ENCODE measurements at regions not wholly inside any gene's neighbourhood (a gene's known extent, or its start where the extent isn't known, plus 50 kb on each side); places are given as distances from the start of the nearest gene placed in this dataset.

- no peak overlapping the region for H3K9ac ChIP-seq (ENCODE audit: insufficient read depth, low read depth, low read length)
- H3K27ac ChIP-seq (ENCODE audit: extremely low read length, insufficient read depth, low read length) = no peak overlapping the region
- WGBS (ENCODE audit: low lambda C conversion rate) = 45% methylated on average over 3 of the region's 3 CpGs
- POLR2A ChIA-PET = interaction anchor here (0.9 kb wide), 1 partner anchor 13 kb away, joined by 3 read pairs; no protein-coding TSS in a partner anchor
- no peaks in the 10 kb centered on the region for H3K27me3 ChIP-seq (ENCODE audit: control insufficient read depth in 1 of 2, insufficient read depth in 2 of 2, low read length in 2 of 2)
- no TSS peak for BruUV-seq (replicated peaks)
- no peak for ATAC-seq
- no peak for DNase-seq (ENCODE audit: low spot score)
- H3K4me3 ChIP-seq (replicated peaks in 1 of 3; ENCODE audit: insufficient read depth in 1 of 3, low read depth in 2 of 3, low read length in 3 of 3) = no peak overlapping the region
- no peak overlapping the region for H3K4me2 ChIP-seq (ENCODE audit: low read depth, low read length)
- H3K79me2 ChIP-seq (ENCODE audit: insufficient read depth, low read length) = no peaks in the 10 kb centered on the region
- H3K9me3 ChIP-seq (ENCODE audit: low read length) = no peaks in the 10 kb centered on the region
- no peaks in the 10 kb centered on the region for H3K4me1 ChIP-seq (ENCODE audit: insufficient read depth, low read length)
- no peak overlapping the region for H2AFZ ChIP-seq (ENCODE audit: low read length)
- in situ Hi-C loops (cut with HindIII; ENCODE audit: extremely low pct_ligation_motif_present, low pct_unique_long_range_greater_than_20kb) = no loop called here
- intact Hi-C loops (cut with micrococcal nuclease; ENCODE audit: unreplicated experiment) = no loop called here
- TF ChIP-seq, protein P1, sequence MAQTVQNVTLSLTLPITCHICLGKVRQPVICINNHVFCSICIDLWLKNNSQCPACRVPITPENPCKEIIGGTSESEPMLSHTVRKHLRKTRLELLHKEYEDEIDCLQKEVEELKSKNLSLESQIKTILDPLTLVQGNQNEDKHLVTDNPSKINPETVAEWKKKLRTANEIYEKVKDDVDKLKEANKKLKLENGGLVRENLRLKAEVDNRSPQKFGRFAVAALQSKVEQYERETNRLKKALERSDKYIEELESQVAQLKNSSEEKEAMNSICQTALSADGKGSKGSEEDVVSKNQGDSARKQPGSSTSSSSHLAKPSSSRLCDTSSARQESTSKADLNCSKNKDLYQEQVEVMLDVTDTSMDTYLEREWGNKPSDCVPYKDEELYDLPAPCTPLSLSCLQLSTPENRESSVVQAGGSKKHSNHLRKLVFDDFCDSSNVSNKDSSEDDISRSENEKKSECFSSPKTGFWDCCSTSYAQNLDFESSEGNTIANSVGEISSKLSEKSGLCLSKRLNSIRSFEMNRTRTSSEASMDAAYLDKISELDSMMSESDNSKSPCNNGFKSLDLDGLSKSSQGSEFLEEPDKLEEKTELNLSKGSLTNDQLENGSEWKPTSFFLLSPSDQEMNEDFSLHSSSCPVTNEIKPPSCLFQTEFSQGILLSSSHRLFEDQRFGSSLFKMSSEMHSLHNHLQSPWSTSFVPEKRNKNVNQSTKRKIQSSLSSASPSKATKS (CRISPR knock-in tag; IDR thresholded peaks at IDR 0.05) = no peak
- TF ChIP-seq ZZZ3 (CRISPR knock-in tag; IDR thresholded peaks at IDR 0.05; ENCODE audit: borderline replicate concordance) (no peak), MLLT10 (CRISPR knock-in tag; IDR thresholded peaks at IDR 0.05) (no peak), NCOR1 (IDR thresholded peaks at IDR 0.05; ENCODE audit: borderline replicate concordance, low read length) (no peak), ZNF446 (CRISPR knock-in tag; IDR thresholded peaks at IDR 0.05) (no peak)
- CTCF ChIA-PET (ENCODE audit: low intra/inter-chr PET ratio, low total read pairs) = no interaction called here
- H4K20me1 ChIP-seq (ENCODE audit: insufficient read depth, low read length) = no peaks in the 10 kb centered on the region
- no peak for FAIRE-seq
- no peaks in the 10 kb centered on the region for H3K36me3 ChIP-seq (replicated peaks in 1 of 2; ENCODE audit: control insufficient read depth in 1 of 2, insufficient read depth in 2 of 2, low read length in 2 of 2)
Observed at GRCh38 chr7:122225874-122226273, 78.7 kb downstream of the FEZF1 start.

DNA sequence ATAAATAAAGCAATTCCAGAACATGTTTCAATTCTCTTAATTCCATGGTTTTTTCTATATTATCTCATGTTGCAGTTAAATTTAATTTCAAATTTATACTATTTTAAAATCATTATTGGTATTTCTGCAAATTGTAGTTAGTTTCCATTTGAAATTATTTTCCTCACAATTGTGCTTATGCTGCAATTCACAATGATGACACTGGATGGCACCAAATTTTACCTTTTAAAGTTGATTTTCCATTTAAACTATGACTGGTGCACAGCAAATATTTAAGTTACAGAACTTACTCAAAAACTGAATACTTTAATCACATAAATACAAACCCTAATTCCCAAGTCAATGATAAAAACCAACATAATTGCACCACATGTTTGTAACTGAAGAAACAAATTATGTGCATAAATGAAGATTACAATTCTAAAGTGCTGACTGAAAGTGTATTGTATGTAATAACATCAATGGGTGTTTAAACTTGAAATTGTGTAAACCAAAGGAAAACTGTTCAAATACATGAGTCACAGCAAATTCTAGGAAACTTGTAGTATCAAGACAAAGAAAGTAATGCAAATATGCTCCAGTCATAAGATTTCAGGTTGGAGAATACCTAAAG is 75.3 kb upstream of the AASS start:
- Histone ChIP-seq H3K9me3 (ENCODE audit: low read length) (no peaks in the 10 kb centered on the region), H3K27me3 (ENCODE audit: control insufficient read depth in 1 of 2, insufficient read depth in 2 of 2, low read length in 2 of 2) (no peaks in the 10 kb centered on the region; a peak in 1 of 5 replicates), H3K4me2 (ENCODE audit: low read depth, low read length) (no peak overlapping the region), H3K79me2 (ENCODE audit: insufficient read depth, low read length) (no peaks in the 10 kb centered on the region), H3K9ac (ENCODE audit: insufficient read depth, low read depth, low read length) (no peak overlapping the region), H2AFZ (ENCODE audit: low read length) (no peak overlapping the region), H3K4me3 (replicated peaks in 1 of 3; ENCODE audit: insufficient read depth in 1 of 3, low read depth in 2 of 3, low read length in 3 of 3) (no peak overlapping the region), H3K36me3 (replicated peaks in 1 of 2; ENCODE audit: control insufficient read depth in 1 of 2, insufficient read depth in 2 of 2, low read length in 2 of 2) (no peaks in the 10 kb centered on the region), H3K27ac (ENCODE audit: extremely low read length, insufficient read depth, low read length) (no peak overlapping the region), H4K20me1 (ENCODE audit: insufficient read depth, low read length) (no peaks in the 10 kb centered on the region), H3K4me1 (ENCODE audit: insufficient read depth, low read length) (peaks cover 9% of the 10 kb centered on the region)
- FAIRE-seq (peak; percentile 71), ATAC-seq (no peak), DNase-seq (ENCODE audit: low spot score) (peak; percentile 13)
- CTCF ChIA-PET (ENCODE audit: low intra/inter-chr PET ratio, low total read pairs) = interaction anchor here (2.0 kb wide), 1 partner anchor 309 kb away, joined by 18 read pairs; no protein-coding TSS in a partner anchor
- POLR2A ChIA-PET = no interaction called here
- in situ Hi-C loops (cut with HindIII; ENCODE audit: extremely low pct_ligation_motif_present, low pct_unique_long_range_greater_than_20kb) (no loop called here), intact Hi-C loops (cut with micrococcal nuclease; ENCODE audit: unreplicated experiment) (loop anchor here (1.0 to 10.0 kb wide), 3 partner anchors 125 to 935 kb away; no protein-coding TSS in a partner anchor)
- BruUV-seq (replicated peaks) = no TSS peak
- TF ChIP-seq ZNF44 (CRISPR knock-in tag; IDR thresholded peaks at IDR 0.05) (no peak), ZBTB46 (CRISPR knock-in tag; IDR thresholded peaks at IDR 0.05; ENCODE audit: borderline replicate concordance) (no peak), ZNF737 (CRISPR knock-in tag; IDR thresholded peaks at IDR 0.05; ENCODE audit: borderline replicate concordance) (no peak), SMC3 (IDR thresholded peaks at IDR 0.05; ENCODE audit: low read length) (peak; percentile 56; the same call in 1 of the 2 replicates), ZNF451 (CRISPR knock-in tag; IDR thresholded peaks at IDR 0.05) (no peak), MAFF (IDR thresholded peaks at IDR 0.05; ENCODE audit: low read depth, low read length) (peak; percentile 89), SMAD9 (CRISPR knock-in tag; IDR thresholded peaks at IDR 0.05) (no peak), ATF1 (CRISPR knock-in tag; IDR thresholded peaks at IDR 0.05) (0 out of 2 replicates have a peak, but pooled peaks have one; percentile 20), CCDC6 (CRISPR knock-in tag; IDR thresholded peaks at IDR 0.05) (no peak), ZNF383 (CRISPR knock-in tag; IDR thresholded peaks at IDR 0.05; ENCODE audit: borderline replicate concordance) (no peak), WIZ (CRISPR knock-in tag; IDR thresholded peaks at IDR 0.05) (no peak), STAG1 (CRISPR knock-in tag; IDR thresholded peaks at IDR 0.05) (peak; percentile 84)
